ENCODE measurements at regions not wholly inside any gene's neighbourhood (a gene's known extent, or its start where the extent isn't known, plus 50 kb on each side); places are given as distances from the start of the nearest gene placed in this dataset.
"Not testable (repeated sequence)": the region's sequence is repeated elsewhere in the genome, so short reads cannot be mapped to it uniquely, and the experiment has no call there.

GRCh38 chr15:89026167-89026566 is 62.1 kb upstream of the ABHD2 start:
- no peak for DNase-seq

- DNase-seq = no peak
Measured at GRCh38 chr15:89028036-89028435, 60.2 kb upstream of the ABHD2 start.

DNA sequence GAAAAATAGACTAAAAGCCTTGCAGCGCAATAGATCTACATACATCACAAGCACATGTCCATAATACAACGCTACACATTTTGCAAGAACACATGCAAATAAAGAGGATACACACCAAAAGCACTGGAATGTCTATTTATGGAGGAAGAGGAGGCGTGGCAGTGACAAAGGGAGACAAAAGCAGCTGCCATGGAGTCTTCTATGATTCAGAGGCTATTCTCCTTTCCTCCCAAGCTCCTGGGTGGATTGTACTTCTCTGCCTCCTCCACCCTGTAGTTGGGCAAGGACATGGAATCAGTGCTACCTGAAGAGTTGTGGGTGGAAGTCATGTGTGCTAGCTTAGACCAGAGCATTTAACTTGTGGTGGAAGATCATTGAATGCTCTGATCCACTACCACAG is 57.9 kb upstream of the ABHD2 start:
- DNase-seq = no peak

DNA sequence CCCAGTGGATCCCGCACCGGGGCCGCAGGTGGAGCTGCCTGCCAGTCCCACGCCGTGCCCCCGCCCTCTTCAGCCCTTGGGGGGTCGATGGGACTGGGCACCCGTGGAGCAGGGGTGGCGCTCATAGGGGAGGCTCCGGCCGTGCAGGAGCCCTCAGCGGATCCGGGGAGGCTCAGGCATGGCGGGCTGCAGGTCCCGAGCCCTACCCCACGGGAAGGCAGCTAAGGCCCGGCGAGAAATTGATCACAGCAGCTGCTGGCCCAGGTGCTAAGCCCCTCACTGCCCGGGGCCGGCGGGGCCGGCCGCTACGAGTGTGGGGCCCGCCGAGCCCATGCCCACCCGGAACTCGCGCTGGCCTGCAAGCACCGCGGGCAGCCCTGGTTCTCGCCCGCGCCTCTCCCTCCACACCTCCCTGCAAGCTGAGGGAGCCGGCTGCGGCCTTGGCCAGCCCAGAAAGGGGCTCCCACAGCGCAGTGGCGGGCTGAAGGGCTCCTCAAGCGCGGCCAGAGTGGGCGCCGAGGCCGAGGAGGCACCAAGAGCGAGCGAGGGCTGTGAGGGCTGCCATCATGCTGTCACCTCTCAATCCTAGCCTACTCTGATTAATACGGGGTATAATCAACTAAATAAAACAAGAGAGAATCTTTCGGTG is 56.5 kb upstream of the ABHD2 start:
- not testable (repeated sequence) for DNase-seq

GRCh38 chr15:89034305-89034704 is 54.0 kb upstream of the ABHD2 start:
- DNase-seq = no peak

GRCh38 chr15:89035150-89035549 is 53.1 kb upstream of the ABHD2 start:
- DNase-seq = no peak

GRCh38 chr15:89035658-89036057 is 52.6 kb upstream of the ABHD2 start:
- no peak for DNase-seq

GRCh38 chr15:89038146-89038545 is 50.1 kb upstream of the ABHD2 start:
- DNase-seq = no peak

Data from amygdala (tissue), 56 donors.